AG20443 (cell line): ENCODE measurements at regions not wholly inside any gene's neighbourhood (a gene's known extent, or its start where the extent isn't known, plus 50 kb on each side); places are given as distances from the start of the nearest gene placed in this dataset.
"Not testable (repeated sequence)": the region's sequence is repeated elsewhere in the genome, so short reads cannot be mapped to it uniquely, and the experiment has no call there.

Source experiments
- DNase-seq: peaks from one replicate; pipeline ENCODE4 v3.0.0; 2012; ENCODE audit warnings: low spot score, mixed read lengths

DNA sequence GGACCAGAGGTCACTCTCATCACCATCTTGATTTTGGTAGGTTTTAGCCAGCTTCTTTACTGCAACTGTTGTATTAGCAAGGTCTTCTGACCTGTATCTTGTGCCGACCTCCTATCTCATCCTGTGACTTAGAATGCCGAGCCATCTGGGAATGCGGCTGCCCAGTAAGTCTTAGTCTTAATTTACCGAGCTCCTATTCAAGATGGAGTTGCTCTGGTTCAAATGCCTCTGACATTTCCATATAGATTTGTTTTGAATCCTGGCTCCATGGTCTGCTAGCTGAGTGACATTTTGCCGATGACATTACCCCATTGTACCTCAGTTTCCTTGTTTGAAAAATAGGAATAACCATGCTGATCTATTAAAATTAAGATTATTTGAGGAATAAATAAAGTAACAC, 193.9 kb upstream of the HMCN1 start:
- DNase-seq: no peak

GRCh38 chr1:185539277-185539943, 194.8 kb upstream of the HMCN1 start:
- DNase-seq: no peak

- DNase-seq: not testable (repeated sequence)
Measured at GRCh38 chr1:185538309-185538898, 195.8 kb upstream of the HMCN1 start.

- DNase-seq: no peak
Measured at GRCh38 chr1:185537596-185537995, 196.6 kb upstream of the HMCN1 start.

- DNase-seq: no peak
Measured at GRCh38 chr1:185536165-185536920, 197.8 kb upstream of the HMCN1 start.

DNA sequence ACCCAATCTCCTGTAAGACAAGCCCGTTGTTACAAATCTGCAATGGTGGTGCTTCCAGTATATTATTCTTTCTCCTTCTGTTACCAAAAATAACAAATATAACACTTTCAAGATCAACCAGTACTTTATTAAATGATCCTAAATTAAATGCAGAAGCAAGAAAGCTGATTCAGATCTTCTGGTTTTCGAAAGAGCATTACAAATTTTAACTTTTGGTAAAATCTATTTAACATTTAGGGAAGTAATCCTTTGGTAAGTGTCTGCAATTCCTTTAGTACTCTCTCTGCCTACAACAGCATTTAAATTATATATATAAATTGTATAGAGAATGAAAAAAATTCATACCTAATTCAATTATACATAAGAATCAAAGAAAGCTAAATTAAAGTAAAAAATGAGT, 198.6 kb upstream of the HMCN1 start:
- no peak for DNase-seq

- no peak for DNase-seq
Measured at GRCh38 chr1:185534801-185535200, 199.4 kb upstream of the HMCN1 start.

DNA sequence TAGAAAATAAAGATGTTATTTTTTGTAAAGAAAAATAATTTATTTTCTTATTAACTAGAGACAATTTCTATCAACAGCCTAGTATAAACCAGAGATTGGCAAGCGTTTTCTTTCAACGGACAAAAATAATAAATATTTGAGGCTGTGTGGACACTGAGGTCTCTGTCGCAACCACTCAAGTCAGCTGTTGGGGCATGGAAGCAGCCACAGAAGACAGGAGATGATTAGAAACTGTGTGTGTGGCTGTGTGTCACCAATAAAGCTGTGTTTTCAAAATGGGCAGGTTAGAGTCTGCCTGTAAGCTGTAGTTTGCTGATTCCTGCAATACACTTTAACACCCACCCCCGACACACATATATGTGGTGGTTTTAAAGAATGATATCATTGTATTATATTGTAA, 200.6 kb upstream of the HMCN1 start:
- no peak for DNase-seq

DNA sequence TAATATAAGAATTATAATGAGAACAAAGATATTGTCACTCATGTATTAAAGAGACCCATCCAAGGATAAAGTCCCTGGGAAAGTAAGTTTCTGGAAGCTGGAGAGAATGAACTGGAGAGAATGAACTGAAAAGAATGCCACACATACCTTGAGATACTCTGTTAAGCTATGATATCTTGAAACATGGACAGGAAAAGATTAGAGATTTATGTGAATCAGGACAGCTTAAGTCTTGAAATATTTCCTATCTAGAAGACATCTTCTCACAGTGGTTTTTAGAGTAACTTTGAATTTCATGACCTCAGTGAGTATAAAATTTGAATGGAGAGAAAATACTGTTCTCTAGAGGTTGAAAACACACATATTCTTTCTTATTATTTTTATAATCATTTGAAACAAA, 201.3 kb upstream of the HMCN1 start:
- no peak for DNase-seq

DNA sequence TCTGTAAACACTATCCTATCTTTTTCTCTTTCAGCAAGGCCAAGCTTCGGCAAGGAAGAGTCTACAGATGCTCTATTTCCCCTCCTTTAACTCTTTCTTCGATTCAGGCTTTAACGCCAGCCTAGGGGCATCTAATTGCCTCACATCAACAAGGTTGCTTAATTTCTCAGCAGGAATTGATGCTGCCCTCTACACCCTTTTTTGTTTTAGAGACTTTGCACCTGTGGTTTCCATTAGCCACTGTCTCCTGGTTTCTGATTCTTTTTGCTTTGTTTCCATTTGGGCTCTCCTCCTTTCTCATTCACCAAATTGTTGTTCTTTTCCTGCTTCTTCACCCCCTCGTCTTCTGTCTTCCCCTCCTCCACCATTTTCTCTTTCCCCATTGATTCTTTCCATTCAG, 202.4 kb upstream of the HMCN1 start:
- DNase-seq: no peak

GRCh38 chr1:185530215-185530614, 204.0 kb upstream of the HMCN1 start:
- DNase-seq: no peak

DNA sequence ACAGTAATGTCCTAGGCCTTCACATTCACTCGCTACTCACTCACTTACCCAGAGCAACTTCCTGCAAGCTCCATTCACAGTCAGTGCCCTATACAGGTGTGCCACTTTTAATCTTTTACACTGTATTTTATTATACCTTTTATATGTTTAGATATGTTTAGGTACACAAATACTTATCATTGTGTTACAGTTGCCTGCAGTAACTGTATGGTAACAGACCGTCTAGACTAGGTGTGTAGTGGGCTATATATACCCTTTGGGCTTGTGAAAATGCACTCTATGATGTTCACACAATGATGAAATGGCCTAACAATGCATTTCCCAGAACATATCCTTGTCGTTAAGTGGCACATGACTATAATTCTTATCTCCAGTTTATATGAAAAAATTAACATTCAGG, 204.5 kb upstream of the HMCN1 start:
- DNase-seq: no peak

DNA sequence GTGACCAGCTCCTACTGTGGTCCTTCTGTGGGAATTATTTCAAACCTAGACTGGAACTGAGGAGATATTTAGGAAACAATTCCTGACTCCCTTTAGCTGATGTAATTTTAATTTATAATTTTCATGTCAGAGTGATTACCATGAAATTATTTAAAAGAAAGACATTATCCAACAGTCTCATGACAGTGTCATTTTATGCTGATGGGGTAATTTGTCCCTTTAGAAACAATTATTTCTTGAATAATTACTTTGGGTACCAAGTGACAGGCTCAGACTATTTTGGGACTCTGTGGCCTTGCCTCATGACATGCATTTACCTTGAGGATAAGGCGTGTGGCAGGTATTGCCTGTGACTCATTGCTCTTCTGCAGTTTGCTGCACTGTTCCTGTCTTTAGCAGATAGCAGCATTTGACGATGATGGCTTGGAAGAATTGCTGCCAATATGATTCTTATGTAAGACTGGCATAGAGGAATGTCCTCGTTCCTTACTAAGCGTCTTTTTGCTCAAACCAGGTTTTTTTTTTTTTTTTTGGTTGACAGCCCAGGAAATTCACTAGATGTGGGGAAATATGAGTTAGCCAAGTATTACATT, 206.0 kb upstream of the HMCN1 start:
- no peak for DNase-seq

DNA sequence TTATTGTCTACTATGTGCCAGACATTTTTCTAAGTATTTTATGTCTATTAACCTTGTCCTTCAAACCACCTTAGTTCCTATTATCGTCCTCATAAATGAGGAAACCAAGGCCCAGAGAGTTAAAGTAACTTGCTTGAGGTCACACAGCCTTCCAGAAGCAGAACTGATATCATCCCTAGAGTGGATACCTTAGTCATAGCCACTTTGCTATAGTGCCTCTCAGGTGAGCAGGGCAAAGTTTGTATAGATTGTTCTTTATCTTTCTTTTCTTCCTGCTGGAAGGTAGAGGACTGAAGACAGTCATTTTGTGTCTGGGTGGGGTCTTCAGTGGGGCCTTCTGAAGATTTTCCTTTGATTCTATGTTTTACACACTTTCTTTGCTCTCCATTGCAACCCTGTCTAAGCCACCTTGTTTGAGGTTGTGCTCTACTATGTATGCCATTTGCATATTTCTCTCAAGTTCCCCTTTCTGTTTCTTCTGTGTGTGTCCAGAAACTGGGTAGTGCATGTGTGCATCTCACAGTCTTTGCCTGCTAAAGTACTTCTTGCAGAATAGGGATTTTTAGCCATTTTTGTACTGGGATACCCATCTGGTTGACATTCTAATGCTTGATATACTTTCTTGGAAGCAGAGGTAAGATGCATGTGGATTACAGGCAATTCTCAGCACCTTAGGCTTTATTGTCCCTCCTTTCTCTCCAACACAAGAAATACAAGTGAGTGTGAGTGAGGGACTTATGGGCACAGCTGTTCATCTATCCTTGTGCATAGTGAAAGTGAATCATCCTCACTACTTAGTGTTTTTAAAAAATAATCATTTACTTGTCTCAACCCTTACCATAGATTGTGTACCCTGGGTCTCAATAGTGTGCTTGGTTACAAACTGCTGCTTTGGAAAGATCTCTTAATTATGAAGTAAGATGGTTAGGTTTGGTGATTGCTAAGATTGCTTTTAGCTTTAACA, 207.6 kb upstream of the HMCN1 start:
- DNase-seq: no peak

- no peak for DNase-seq
Measured at GRCh38 chr1:185520188-185520920, 203.3 kb upstream of the IVNS1ABP start.

GRCh38 chr1:185517808-185518419, 200.9 kb upstream of the IVNS1ABP start:
- DNase-seq: no peak

DNA sequence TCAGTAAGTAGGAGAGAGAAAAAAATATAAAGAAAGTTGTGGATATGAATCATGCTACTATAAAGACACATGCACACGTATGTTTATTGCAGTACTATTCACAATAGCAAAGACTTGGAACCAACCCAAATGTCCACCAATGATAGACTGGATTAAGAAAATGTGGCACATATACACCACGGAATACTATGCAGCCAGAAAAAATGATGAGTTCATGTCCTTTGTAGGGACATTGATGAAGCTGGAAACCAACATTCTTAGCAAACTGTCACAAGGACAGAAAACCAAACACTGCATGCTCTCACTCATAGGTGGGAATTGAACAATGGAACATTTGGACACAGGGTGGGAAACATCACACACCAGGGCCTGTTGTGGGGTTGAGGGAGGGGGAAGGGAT, 200.3 kb upstream of the IVNS1ABP start:
- DNase-seq: not testable (repeated sequence)

DNA sequence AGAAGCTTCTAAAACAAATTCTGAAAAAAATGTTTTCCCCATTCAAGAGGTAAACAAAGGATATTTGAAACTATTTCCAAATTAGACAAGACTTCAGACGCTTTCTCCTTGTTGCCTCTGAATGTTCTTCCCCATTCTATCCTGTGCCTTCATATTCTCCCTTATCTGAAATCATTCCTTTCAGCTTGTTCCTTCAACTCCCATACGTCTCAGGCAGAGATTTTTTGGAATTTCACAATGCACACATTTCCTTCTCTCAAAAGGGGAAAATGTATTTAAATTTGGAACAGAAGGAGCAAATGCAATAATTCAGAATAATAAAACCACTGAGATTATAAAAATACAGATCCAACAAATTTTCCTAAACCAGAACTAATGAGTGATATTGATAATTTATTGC, 198.7 kb upstream of the IVNS1ABP start:
- no peak for DNase-seq

DNA sequence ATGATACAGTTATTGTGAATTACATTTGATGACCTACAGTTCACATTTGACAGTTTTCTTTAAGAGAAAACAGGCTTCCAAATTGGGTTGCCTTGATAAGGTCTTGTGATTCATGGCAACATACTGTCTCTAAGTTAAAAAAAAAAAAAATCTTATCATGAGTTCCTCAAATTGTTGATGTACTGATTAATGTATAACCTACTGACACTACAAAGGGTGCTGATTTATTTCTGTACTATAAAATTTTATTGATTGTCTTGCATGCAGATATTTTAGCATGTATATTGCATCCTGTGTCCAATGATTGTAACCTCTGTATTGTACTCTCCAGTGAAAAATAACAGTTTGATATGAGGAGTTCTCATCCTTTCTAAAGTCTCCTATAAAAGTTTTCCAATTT, 197.3 kb upstream of the IVNS1ABP start:
- no peak for DNase-seq

DNA sequence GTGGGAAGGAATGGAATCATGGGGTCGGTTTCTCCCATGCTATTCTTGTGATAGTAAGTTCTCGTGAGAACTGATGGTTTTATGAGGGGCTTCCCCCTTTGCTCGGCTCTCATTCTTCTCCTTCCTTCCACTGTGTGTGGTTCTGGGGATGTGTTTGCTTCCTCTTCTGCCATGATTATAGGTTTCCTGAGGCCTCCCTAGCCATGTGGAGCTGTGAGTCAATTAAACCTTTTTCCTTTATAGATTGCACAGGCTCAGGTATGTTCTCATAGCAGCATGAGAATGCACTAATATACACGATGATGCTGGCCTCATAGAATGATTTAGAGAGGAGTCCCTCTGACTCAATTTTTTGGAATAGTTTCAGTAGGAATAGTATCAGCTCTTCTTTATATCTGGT, 195.4 kb upstream of the IVNS1ABP start:
- no peak for DNase-seq

DNA sequence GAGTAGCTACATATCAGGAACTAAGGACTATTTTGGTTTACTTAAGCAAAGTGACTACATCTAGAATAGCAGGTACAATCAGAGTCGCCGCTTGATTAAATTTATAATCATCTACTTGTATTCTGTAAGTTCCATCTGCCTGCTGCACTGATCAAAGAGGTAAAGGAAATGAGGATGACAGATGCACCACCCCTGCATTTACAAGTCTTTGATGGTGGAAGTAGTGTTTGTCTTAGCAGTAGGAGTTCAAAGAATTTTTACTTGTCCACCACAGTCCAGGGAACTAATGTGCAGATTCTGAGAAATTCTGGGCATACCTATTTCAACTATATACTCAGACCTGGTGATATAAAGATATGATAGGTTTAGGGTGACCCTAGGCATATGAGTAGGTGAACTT, 184.1 kb upstream of the IVNS1ABP start:
- DNase-seq: no peak
